ENCODE measurements at regions not wholly inside any gene's neighbourhood (a gene's known extent, or its start where the extent isn't known, plus 50 kb on each side); places are given as distances from the start of the nearest gene placed in this dataset.

DNA sequence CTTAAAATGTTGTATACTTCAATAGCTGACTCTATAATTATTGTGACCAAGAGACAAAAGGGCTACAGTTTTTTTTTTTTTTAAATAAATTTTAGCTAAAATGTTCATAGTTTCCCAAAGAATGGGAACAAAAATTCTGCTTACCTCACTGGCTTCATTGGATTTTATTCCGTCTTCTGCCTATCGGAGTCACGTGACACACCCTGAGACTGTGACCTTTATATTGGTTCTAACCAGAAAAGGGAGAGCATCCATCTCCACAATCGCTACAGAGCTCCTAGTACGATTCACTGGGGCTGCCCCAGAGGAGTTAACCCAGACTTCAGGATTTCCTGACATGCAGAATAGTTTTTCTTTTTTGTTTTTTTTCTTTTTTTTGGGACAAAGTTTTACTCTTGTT lies 203.6 kb upstream of the SLC35G4 start:
- no peaks in the 10 kb centered on the region for H3K4me1 ChIP-seq
- no peaks in the 10 kb centered on the region for H3K27me3 ChIP-seq
- H3K27ac ChIP-seq = no peak overlapping the region
- H3K9me3 ChIP-seq = no peaks in the 10 kb centered on the region
- H3K36me3 ChIP-seq = no peaks in the 10 kb centered on the region
- no peak for TF ChIP-seq CTCF (IDR thresholded peaks at IDR 0.05)
- TF ChIP-seq POLR2A (IDR thresholded peaks at IDR 0.05) = no peak
- TF ChIP-seq EP300 (IDR thresholded peaks at IDR 0.05) = no peak
- TF ChIP-seq POLR2AphosphoS5 (IDR thresholded peaks at IDR 0.05) = no peak
- no peak for DNase-seq
- intact Hi-C loops (cut with DNase I; ENCODE audit: low total_unique reads) = no loop called here
- 79 to 90% (median 86%) methylated on average over 5 of the region's 5 CpGs for WGBS, 5 donors
- no peak overlapping the region for H3K4me3 ChIP-seq

GRCh38 chr18:11400703-11401102 lies 208.7 kb upstream of the SLC35G4 start:
- intact Hi-C loops (cut with DNase I; ENCODE audit: low total_unique reads) = no loop called here
- DNase-seq = no peak
- no peaks in the 10 kb centered on the region for H3K27me3 ChIP-seq
- WGBS, 5 donors = 45 to 68% (median 58%) methylated on average over 1 of the region's 1 CpG
- H3K4me3 ChIP-seq = no peak overlapping the region
- H3K4me1 ChIP-seq = no peaks in the 10 kb centered on the region
- no peak overlapping the region for H3K27ac ChIP-seq
- no peaks in the 10 kb centered on the region for H3K36me3 ChIP-seq
- no peaks in the 10 kb centered on the region for H3K9me3 ChIP-seq
- TF ChIP-seq POLR2A (IDR thresholded peaks at IDR 0.05) = no peak
- TF ChIP-seq CTCF (IDR thresholded peaks at IDR 0.05) = no peak
- TF ChIP-seq EP300 (IDR thresholded peaks at IDR 0.05) = no peak
- TF ChIP-seq POLR2AphosphoS5 (IDR thresholded peaks at IDR 0.05) = no peak

- TF ChIP-seq EP300 (IDR thresholded peaks at IDR 0.05) (no peak), POLR2AphosphoS5 (IDR thresholded peaks at IDR 0.05) (no peak), POLR2A (IDR thresholded peaks at IDR 0.05) (no peak), CTCF (IDR thresholded peaks at IDR 0.05) (no peak)
- no peak for DNase-seq
- 64 to 73% (median 71%) methylated on average over 3 of the region's 3 CpGs for WGBS, 5 donors
Observed at GRCh38 chr18:11398625-11399024, 210.8 kb upstream of the SLC35G4 start.

DNA sequence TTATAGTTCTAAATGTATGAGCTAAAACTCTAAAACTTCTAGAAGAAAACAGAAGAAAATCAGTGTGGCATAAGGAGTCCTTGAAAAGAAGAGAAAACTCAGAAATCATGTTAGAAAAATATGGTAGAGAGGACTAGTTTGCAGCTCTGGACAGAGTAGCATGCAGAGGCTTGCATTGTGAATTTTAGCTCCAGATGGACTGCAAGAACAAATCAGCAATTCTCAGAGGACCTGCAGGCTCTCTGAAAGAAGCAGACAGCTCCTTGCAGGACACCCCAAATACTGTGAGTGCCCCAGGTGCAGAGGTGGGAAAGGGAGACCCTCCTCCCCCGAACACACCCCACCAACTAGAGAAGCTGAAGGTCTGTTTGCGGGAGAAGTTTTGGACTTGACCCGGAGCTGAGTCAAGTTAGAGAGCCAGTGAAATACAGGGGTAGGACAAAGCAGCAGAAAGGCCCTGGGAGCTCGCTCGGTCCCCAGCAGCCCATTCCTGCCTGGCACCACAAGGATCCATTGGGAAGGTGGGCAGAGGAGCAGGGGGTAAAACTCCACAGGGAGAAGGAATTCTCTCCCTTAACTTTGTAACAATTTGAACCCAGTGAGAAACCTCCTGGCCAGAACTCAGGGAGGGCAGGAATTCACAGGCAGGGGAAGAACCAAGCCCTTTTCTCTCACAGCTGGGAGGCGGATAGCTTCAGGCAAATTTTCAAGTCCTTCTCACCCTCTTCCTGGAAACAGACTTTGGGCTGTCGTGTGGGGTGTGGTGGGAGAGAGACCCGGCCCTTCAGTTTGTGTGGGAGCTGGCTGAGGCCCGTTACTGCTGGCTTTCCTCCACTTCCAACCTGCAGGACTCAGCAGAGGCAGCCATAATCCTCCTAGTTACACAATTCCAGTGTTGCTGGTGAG lies 216.2 kb upstream of the SLC35G4 start:
- Histone ChIP-seq H3K9me3 (no peaks in the 10 kb centered on the region), H3K27me3 (no peaks in the 10 kb centered on the region), H3K4me1 (no peaks in the 10 kb centered on the region), H3K4me3 (no peak overlapping the region), H3K27ac (no peak overlapping the region), H3K36me3 (no peaks in the 10 kb centered on the region)
- DNase-seq = peak in 1 of 2 donors; percentile 58
- intact Hi-C loops (cut with DNase I; ENCODE audit: low total_unique reads) = no loop called here
- WGBS, 5 donors = 58 to 66% (median 64%) methylated on average over 9 of the region's 9 CpGs
- TF ChIP-seq EP300 (IDR thresholded peaks at IDR 0.05) = no peak
- no peak for TF ChIP-seq POLR2A (IDR thresholded peaks at IDR 0.05)
- TF ChIP-seq POLR2AphosphoS5 (IDR thresholded peaks at IDR 0.05) = no peak
- no peak for TF ChIP-seq CTCF (IDR thresholded peaks at IDR 0.05)

More at GRCh38 chr18:11398625-11399024, 210.8 kb upstream of the SLC35G4 start:
- H3K27ac ChIP-seq = no peak overlapping the region
- no peak overlapping the region for H3K4me3 ChIP-seq
- intact Hi-C loops (cut with DNase I; ENCODE audit: low total_unique reads) = no loop called here
- H3K4me1 ChIP-seq = no peaks in the 10 kb centered on the region
- H3K36me3 ChIP-seq = no peaks in the 10 kb centered on the region
- no peaks in the 10 kb centered on the region for H3K27me3 ChIP-seq
- H3K9me3 ChIP-seq = no peaks in the 10 kb centered on the region
